K562 (cell line): ENCODE measurements at regions not wholly inside any gene's neighbourhood (a gene's known extent, or its start where the extent isn't known, plus 50 kb on each side); places are given as distances from the start of the nearest gene placed in this dataset.

ENCODE experiments used
- ATAC-seq: fragments of 200-7000 bp; cut with Tn5 transposase; 3 replicates; pipeline ENCODE4 v1.9.1; 2020; ENCODE audit warnings: moderate library complexity
- BruUV-seq: library from RNA; stranded (reverse); fragments of 400-500 nt; replicated peaks from 2 replicates; lab custom pipeline; 2021; lab: Mats Ljungman, UMichigan
- CTCF ChIA-PET: fragments of 300-600 bp; formaldehyde crosslinking; extraction: SDS; loops from one replicate; lab custom pipeline; 2021; ENCODE audit warnings: low intra/inter-chr PET ratio; lab: Yijun Ruan, JAX
- POLR2A ChIA-PET: fragments of 300-600, 350-650 bp; sonication (Branson Sonifier 250); formaldehyde crosslinking; extraction: SDS; loops from one replicate; lab custom pipeline; 2021; ENCODE audit warnings: antibody characterized with exemption, inconsistent platforms; lab: Yijun Ruan, JAX
- DNase-seq, 4 experiments: peaks; one replicate each; pipeline versions ENCODE4 v3.0.0 to v3.0.0-alpha.2; 2011 to 2018; ENCODE audit warnings: low spot score in 3 of 4, mixed read lengths in 3 of 4; ENCODE audit errors: extremely low read depth in 1 of 4
- FAIRE-seq: peaks from 2 replicates; lab custom pipeline; 2011; peaks lifted over from hg19 to GRCh38; lab: Jason Lieb, UNC
- H2AFZ ChIP-seq: 2 replicates; pipeline ENCODE4 v1.6.0; 2011; ENCODE audit warnings: low read depth, low read length, control low read depth, inconsistent platforms
- H3K27ac ChIP-seq: fragments of 200-600 bp; 3 replicates; pipeline ENCODE4 v1.8.0; 2011; ENCODE audit warnings: low read depth, mild to moderate bottlenecking, control low read depth, inconsistent platforms, low read length, moderate library complexity, mixed read lengths; ENCODE audit errors: extremely low read depth
- H3K27me3 ChIP-seq, 2 experiments: fragments of 300-600 bp in 1 of 2; 2 replicates in 1 of 2; 3 replicates in 1 of 2; pipeline versions ENCODE4 v1.6.0 to v1.8.0; 2011; ENCODE audit warnings: inconsistent platforms in 2 of 2, low read length in 2 of 2, mild to moderate bottlenecking in 1 of 2, mixed read lengths in 1 of 2, moderate library complexity in 1 of 2; ENCODE audit not compliant: control insufficient read depth in 2 of 2, insufficient read depth in 2 of 2
- H3K36me3 ChIP-seq: fragments of 300-600 bp; 3 replicates; pipeline ENCODE4 v1.8.0; 2011; ENCODE audit warnings: mild to moderate bottlenecking, low read length, inconsistent platforms; ENCODE audit not compliant: control insufficient read depth, insufficient read depth
- H3K4me1 ChIP-seq, 2 experiments: fragments of 200-600 bp in 1 of 2; replicated peaks in 1 of 2; 2 replicates in 1 of 2; 3 replicates in 1 of 2; pipeline versions ENCODE4 v1.5.1 to v1.8.0; 2011; ENCODE audit warnings: inconsistent platforms in 2 of 2, low read length in 2 of 2, mild to moderate bottlenecking in 1 of 2, mixed read lengths in 1 of 2, moderate library complexity in 1 of 2; ENCODE audit not compliant: control insufficient read depth in 2 of 2, insufficient read depth in 2 of 2
- H3K4me2 ChIP-seq: 2 replicates; pipeline ENCODE4 v1.6.1; 2011; ENCODE audit warnings: low read length, control low read depth, inconsistent platforms, mixed read lengths; ENCODE audit not compliant: insufficient read depth
- H3K4me3 ChIP-seq: fragments of 200-600 bp; sonication (generic), shearing (Covaris generic); 2 replicates; pipeline ENCODE4 v1.5.1; 2016; ENCODE audit warnings: control low read depth, inconsistent platforms
- H3K79me2 ChIP-seq: fragments of 200-600 bp; 3 replicates; pipeline ENCODE4 v1.8.0; 2011; ENCODE audit warnings: low read length, inconsistent platforms; ENCODE audit not compliant: control insufficient read depth, insufficient read depth
- H3K9ac ChIP-seq, 2 experiments: 2 replicates each; pipeline versions ENCODE4 v1.6.0 to v1.6.1; 2011; ENCODE audit warnings: low read depth in 2 of 2, low read length in 2 of 2, control low read depth in 1 of 2, inconsistent platforms in 1 of 2, mild to moderate bottlenecking in 1 of 2, mixed read lengths in 1 of 2; ENCODE audit not compliant: insufficient read depth in 1 of 2
- H3K9me1 ChIP-seq: one replicate; pipeline ENCODE4 v1.6.0; 2011; ENCODE audit warnings: inconsistent platforms, mild to moderate bottlenecking, low read length, moderate library complexity; ENCODE audit not compliant: control insufficient read depth, insufficient read depth
- H3K9me3 ChIP-seq: replicated peaks from 2 replicates; pipeline ENCODE4 v1.5.1; 2011; ENCODE audit warnings: low read depth, low read length, inconsistent platforms; ENCODE audit not compliant: control insufficient read depth, insufficient read depth
- H4K20me1 ChIP-seq: replicated peaks from 2 replicates; pipeline ENCODE4 v1.6.1; 2011; ENCODE audit warnings: low read length, inconsistent platforms, mixed read lengths; ENCODE audit not compliant: control insufficient read depth, insufficient read depth
- CBX2 ChIP-seq: fragments of 200-600 bp; sonication (generic); IDR thresholded peaks from one replicate; pipeline ENCODE4 v1.6.1; 2012; ENCODE audit warnings: mild to moderate bottlenecking, low read length, inconsistent platforms; ENCODE audit not compliant: insufficient read depth, poor library complexity, severe bottlenecking
- PBX2 ChIP-seq, 2 experiments: IDR thresholded peaks in 1 of 2; conservative IDR thresholded peaks in 1 of 2; 2 replicates each; pipeline ENCODE4 v1.6.1; 2016; ENCODE audit warnings: low read depth in 2 of 2, mild to moderate bottlenecking in 1 of 2, missing compliant biosample characterization in 1 of 2, missing genetic modification characterization in 1 of 2, moderate library complexity in 1 of 2
- WGBS: fragments of 100-300 bp; shearing (Covaris generic); methylation state at CpG from one replicate; pipeline ENCODE4 v1.1.6; 2016; ENCODE audit warnings: low coverage, mixed read lengths; ENCODE audit not compliant: insufficient coverage; ENCODE audit errors: missing lambda C conversion rate; 5-methylcytosine and 5-hydroxymethylcytosine counted together
- in situ Hi-C: fragments of 300-500 bp; cut with MboI; formaldehyde crosslinking; loops from 4 replicates; pipeline ENCODE4 v1.15.0; 2018; ENCODE audit warnings: inconsistent platforms, mixed read lengths
- intact Hi-C: fragments of 100-400 bp; cut with micrococcal nuclease; formaldehyde crosslinking; loops from 2 replicates; pipeline ENCODE4 v1.14.2; 2022

GRCh38 chr12:28610401-28611114 lies 420.3 kb downstream of the CCDC91 start:
- no peak for ATAC-seq
- no peaks in the 10 kb centered on the region for H3K4me1 ChIP-seq
- no TSS peak for BruUV-seq
- CTCF ChIA-PET: no interaction called here
- FAIRE-seq: no peak
- H3K9ac ChIP-seq: no peak overlapping the region
- no peaks in the 10 kb centered on the region for H3K36me3 ChIP-seq
- no peak overlapping the region for H2AFZ ChIP-seq
- WGBS: 2% methylated on average over 3 of the region's 3 CpGs
- POLR2A ChIA-PET: no interaction called here
- TF ChIP-seq CBX2 (no peak), PBX2 (CRISPR knock-in tag; IDR thresholded peaks at IDR 0.05; ENCODE audit: low read depth) (no peak), PBX2 (tag; conservative IDR thresholded peaks at IDR 0.05; ENCODE audit: low read depth) (no peak)
- H4K20me1 ChIP-seq: no peaks in the 10 kb centered on the region
- H3K4me3 ChIP-seq: no peak overlapping the region
- H3K27ac ChIP-seq: no peak overlapping the region
- no peaks in the 10 kb centered on the region for H3K9me1 ChIP-seq
- H3K9me3 ChIP-seq: no peaks in the 10 kb centered on the region
- in situ Hi-C loops (no loop called here), intact Hi-C loops (no loop called here)
- no peaks in the 10 kb centered on the region for H3K27me3 ChIP-seq
- DNase-seq: no peak
- H3K4me2 ChIP-seq: no peak overlapping the region
- no peaks in the 10 kb centered on the region for H3K79me2 ChIP-seq
